HG02759 (cell line): ENCODE measurements at regions not wholly inside any gene's neighbourhood (a gene's known extent, or its start where the extent isn't known, plus 50 kb on each side); places are given as distances from the start of the nearest gene placed in this dataset.

Experiments
- ATAC-seq: cut with Tn5 transposase; IDR thresholded peaks from one replicate; pipeline ENCODE4 v1.9.1; 2021; ENCODE audit warnings: mild to moderate bottlenecking, moderate library complexity; ENCODE audit not compliant: unreplicated experiment

DNA sequence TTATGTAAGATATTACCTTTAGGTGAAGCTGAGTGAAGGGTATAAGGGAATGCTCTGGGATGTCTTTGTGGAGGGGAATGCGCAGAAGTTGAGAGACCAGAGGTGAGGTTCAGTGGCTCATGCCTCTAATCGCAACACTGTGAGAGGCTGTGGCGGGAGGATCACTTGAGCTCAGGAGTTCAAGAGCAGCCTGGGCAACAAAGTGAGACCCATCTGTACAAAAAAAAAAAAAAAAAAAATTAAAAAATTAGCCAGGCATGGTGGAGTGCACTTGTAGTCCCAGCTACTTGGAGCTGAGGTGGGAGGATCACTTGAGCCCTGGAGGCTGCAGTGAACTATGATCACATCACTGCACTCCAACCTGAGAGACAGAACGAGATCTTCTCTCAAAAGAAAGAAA lies 57.3 kb upstream of the SP3 start:
- no peak for ATAC-seq

DNA sequence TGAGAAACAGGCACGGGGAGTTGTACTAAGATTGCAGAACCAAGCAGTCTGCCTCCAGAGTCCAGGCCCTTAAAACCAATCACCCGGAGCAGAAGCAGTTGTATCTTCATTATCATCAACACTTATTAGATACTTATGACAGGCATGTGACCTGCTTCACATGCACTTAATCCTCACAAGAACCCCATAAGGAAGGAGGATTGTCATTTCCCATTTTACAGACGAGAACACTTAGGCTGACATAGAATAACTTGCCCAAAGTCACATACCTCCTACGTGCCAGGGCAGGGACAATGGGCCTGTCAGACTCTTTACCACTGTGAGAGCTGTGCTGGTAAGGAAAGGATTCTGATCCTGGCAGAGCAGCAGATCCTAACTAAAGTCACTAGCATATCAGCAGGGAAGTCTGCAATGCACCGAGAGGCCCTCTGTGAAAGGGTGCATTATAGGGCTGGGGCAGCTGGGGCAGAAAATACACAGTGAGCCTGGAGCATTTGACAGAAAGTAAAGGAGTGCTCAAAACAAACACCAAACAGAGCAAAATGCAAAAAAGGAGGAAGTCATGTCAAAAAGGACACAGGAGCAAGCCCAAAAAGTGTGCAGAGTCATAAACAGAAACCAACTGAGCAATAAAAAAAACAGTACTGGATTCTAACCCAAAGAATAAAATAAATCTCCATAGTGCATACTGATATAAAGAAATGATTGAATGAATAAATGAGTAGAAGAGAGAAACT lies 55.9 kb upstream of the SP3 start:
- peak; percentile 38 for ATAC-seq

DNA sequence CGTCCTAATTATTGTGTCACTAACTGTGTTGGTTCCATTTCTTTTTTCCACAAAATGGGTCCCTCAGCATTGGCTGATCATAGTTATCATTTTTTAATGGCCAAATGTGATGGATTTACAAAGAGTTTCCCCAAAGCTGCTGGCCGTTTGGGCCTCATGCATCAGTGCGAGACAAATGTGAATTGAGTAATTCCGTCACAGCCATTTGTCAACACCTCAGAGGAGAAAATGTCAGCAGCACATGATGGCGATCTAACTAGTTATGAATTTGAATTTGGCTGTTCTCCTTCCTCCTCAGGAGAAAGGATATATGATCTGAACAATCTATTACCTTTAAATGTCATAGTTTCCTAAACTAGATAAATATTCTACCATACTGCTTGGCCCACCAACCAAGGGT lies 54.9 kb upstream of the SP3 start:
- ATAC-seq, result no peak

DNA sequence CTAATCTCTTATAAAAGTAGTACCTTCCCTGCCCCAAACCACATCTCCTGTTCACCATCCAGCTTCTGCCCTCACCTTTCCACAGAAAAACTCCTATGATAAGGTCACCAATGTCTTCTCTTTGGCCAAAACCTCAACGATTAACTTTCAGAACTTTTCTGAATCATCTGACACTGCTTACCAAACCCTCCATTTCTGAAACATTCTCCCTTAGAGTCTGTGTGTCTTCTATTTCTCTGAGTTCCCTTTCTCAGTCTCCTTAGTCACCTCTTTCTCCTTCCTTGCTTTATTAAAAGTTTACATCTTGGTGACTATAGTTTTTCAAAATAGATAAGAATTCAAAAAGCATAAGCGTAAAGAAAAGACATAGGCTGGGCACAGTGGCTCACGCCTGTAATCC lies 51.3 kb upstream of the SP3 start:
- no peak for ATAC-seq

DNA sequence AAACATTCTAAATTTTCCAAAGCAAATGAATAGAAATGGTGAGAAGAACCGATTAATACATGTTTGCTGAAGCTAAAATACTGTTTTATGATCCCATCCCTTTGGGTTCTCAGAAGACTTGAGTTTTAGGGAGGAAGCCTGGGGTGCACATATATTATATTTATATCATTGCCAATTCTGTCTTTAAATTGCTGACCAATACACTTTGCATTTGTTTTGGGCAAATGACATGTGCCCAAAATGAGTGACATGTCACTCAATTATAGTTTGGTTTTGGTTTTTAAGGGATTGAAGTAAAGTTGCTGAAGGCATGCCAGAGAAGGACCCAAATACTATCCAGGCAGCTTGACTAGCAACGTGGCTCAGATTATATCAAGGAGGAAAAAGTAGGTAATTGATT lies 50.3 kb upstream of the SP3 start:
- ATAC-seq, result no peak
